SK-N-SH (cell line): ENCODE measurements at regions not wholly inside any gene's neighbourhood (a gene's known extent, or its start where the extent isn't known, plus 50 kb on each side); places are given as distances from the start of the nearest gene placed in this dataset.

Experiments
- CTCF ChIA-PET: fragments of 300-600, 350-600 bp; formaldehyde crosslinking; extraction: SDS; loops from one replicate; lab custom pipeline; 2021; lab: Yijun Ruan, JAX
- POLR2A ChIA-PET: fragments of 350-600 bp; sonication (Branson Sonifier 250); formaldehyde crosslinking; extraction: SDS; loops from one replicate; lab custom pipeline; 2020; ENCODE audit warnings: antibody characterized with exemption, inconsistent platforms; lab: Yijun Ruan, JAX
- DNase-seq: peaks from one replicate; pipeline ENCODE4 v3.0.0; 2012
- H2AFZ ChIP-seq: fragments of 200-600 bp; sonication (generic); 2 replicates; pipeline ENCODE4 v1.8.1; 2016; ENCODE audit warnings: antibody characterized with exemption, mild to moderate bottlenecking, low read depth
- H3F3A ChIP-seq: fragments of 200-600 bp; sonication (generic); replicated peaks from 2 replicates; pipeline ENCODE3; 2016; ENCODE audit warnings: antibody characterized with exemption, mild to moderate bottlenecking; ENCODE audit not compliant: insufficient read depth
- H3K27ac ChIP-seq, 2 experiments: fragments of 200-500 bp in 1 of 2; fragments of 200-600 bp in 1 of 2; sonication (Bioruptor generic) in 1 of 2; sonication (generic), shearing (Covaris generic) in 1 of 2; 2 replicates each; pipeline versions ENCODE4 v1.5.1 to v1.6.1; 2014 to 2016; ENCODE audit warnings: low read depth in 2 of 2, inconsistent platforms in 1 of 2, low read length in 1 of 2, mild to moderate bottlenecking in 1 of 2, mixed read lengths in 1 of 2
- H3K27me3 ChIP-seq: fragments of 200-600 bp; sonication (generic), shearing (Covaris generic); 2 replicates; pipeline ENCODE4 v1.6.1; 2016; ENCODE audit warnings: mixed run types; ENCODE audit not compliant: insufficient read depth
- H3K36me3 ChIP-seq, 2 experiments: fragments of 200-500 bp in 1 of 2; fragments of 200-600 bp in 1 of 2; sonication (Bioruptor generic) in 1 of 2; sonication (generic) in 1 of 2; replicated peaks in 1 of 2; 2 replicates each; pipeline versions ENCODE3 to v1.5.1; 2014 to 2016; ENCODE audit warnings: low read length in 1 of 2, mild to moderate bottlenecking in 1 of 2; ENCODE audit not compliant: insufficient read depth in 2 of 2, control insufficient read depth in 1 of 2
- H3K4me1 ChIP-seq, 2 experiments: fragments of 200-500 bp in 1 of 2; fragments of 200-600 bp in 1 of 2; sonication (Bioruptor generic) in 1 of 2; sonication (generic), shearing (Covaris generic) in 1 of 2; 2 replicates each; pipeline versions ENCODE4 v1.5.1 to v1.6.1; 2014 to 2016; ENCODE audit warnings: low read depth in 1 of 2, low read length in 1 of 2, mixed run types in 1 of 2; ENCODE audit not compliant: insufficient read depth in 2 of 2, control insufficient read depth in 1 of 2
- H3K4me2 ChIP-seq: fragments of 200-600 bp; sonication (generic), shearing (Covaris generic); 2 replicates; pipeline ENCODE4 v1.6.1; 2017; ENCODE audit warnings: mixed run types
- H3K4me3 ChIP-seq, 2 experiments: fragments of 200-500 bp in 1 of 2; fragments of 200-600 bp in 1 of 2; sonication (Bioruptor generic) in 1 of 2; sonication (generic), shearing (Covaris generic) in 1 of 2; 2 replicates each; pipeline versions ENCODE4 v1.5.1 to v1.8.1; 2014 to 2016; ENCODE audit warnings: low read depth in 2 of 2, inconsistent platforms in 1 of 2, low read length in 1 of 2, mild to moderate bottlenecking in 1 of 2, mixed read lengths in 1 of 2, moderate library complexity in 1 of 2
- H3K79me2 ChIP-seq: fragments of 200-600 bp; sonication (generic); 2 replicates; pipeline ENCODE4 v1.8.1; 2017; ENCODE audit warnings: mild to moderate bottlenecking; ENCODE audit not compliant: insufficient read depth
- H3K9ac ChIP-seq: fragments of 200-600 bp; sonication (generic); 2 replicates; pipeline ENCODE4 v1.6.1; 2017; ENCODE audit warnings: mixed run types
- H3K9me2 ChIP-seq: fragments of 200-600 bp; sonication (generic); 2 replicates; pipeline ENCODE4 v1.6.1; 2017; ENCODE audit warnings: mixed run types
- H3K9me3 ChIP-seq: fragments of 200-600 bp; sonication (generic); 2 replicates; pipeline ENCODE4 v1.6.1; 2017; ENCODE audit warnings: mixed run types, mild to moderate bottlenecking, moderate library complexity
- H4K20me1 ChIP-seq: fragments of 200-600 bp; sonication (generic); 2 replicates; pipeline ENCODE4 v1.6.1; 2017; ENCODE audit warnings: mild to moderate bottlenecking, mixed run types; ENCODE audit not compliant: insufficient read depth
- EP300 ChIP-seq, 2 experiments: IDR thresholded peaks; 2 replicates each; pipeline versions ENCODE4 v1.4.0 to v1.6.1; 2012; ENCODE audit warnings: borderline replicate concordance in 1 of 2, low read depth in 1 of 2, low read length in 1 of 2
- EZH2phosphoT487 ChIP-seq: fragments of 200-600 bp; sonication (generic); IDR thresholded peaks from 2 replicates; pipeline ENCODE4 v1.6.1; 2017; ENCODE audit warnings: low read depth, mixed run types, mild to moderate bottlenecking, antibody characterized with exemption, moderate library complexity, borderline replicate concordance
- GATA2 ChIP-seq: sonication (generic); formaldehyde crosslinking; IDR thresholded peaks from 2 replicates; pipeline ENCODE4 v1.5.0; 2020; ENCODE audit warnings: mild to moderate bottlenecking, missing genetic modification reagents
- JUND ChIP-seq: IDR thresholded peaks from 2 replicates; pipeline ENCODE4 v1.4.0; 2012
- MAX ChIP-seq: IDR thresholded peaks from 2 replicates; pipeline ENCODE4 v1.4.0; 2012; ENCODE audit warnings: low read depth
- PBX3 ChIP-seq: IDR thresholded peaks from 2 replicates; pipeline ENCODE4; 2012
- POLR2AphosphoS5 ChIP-seq: IDR thresholded peaks from 2 replicates; pipeline ENCODE4 v1.6.1; 2012; ENCODE audit warnings: low read depth, low read length
- RAD21 ChIP-seq: IDR thresholded peaks from 2 replicates; pipeline ENCODE4 v1.6.1; 2012; ENCODE audit warnings: mild to moderate bottlenecking, low read length
- REST ChIP-seq: IDR thresholded peaks from 2 replicates; pipeline ENCODE4 v1.6.1; 2012; ENCODE audit warnings: mild to moderate bottlenecking, low read depth, low read length, moderate library complexity
- RFX5 ChIP-seq: IDR thresholded peaks from 2 replicates; pipeline ENCODE4 v1.6.1; 2012; ENCODE audit warnings: mild to moderate bottlenecking, improper control_type of control experiment, low read length
- RXRA ChIP-seq: IDR thresholded peaks from 2 replicates; pipeline ENCODE4 v1.4.0; 2012; ENCODE audit warnings: low read depth, mild to moderate bottlenecking, borderline replicate concordance
- TEAD4 ChIP-seq: IDR thresholded peaks from 2 replicates; pipeline ENCODE4 v1.4.0; 2012; ENCODE audit warnings: mild to moderate bottlenecking, borderline replicate concordance; ENCODE audit not compliant: insufficient read depth
- WGBS: methylation state at CpG from one replicate; pipeline ENCODE4 v1.1.6; 2017; ENCODE audit warnings: low lambda C conversion rate; 5-methylcytosine and 5-hydroxymethylcytosine counted together
- TF ChIP-seq, protein P1 (sequence below): IDR thresholded peaks from 2 replicates; pipeline ENCODE4 v1.4.0; 2012; ENCODE audit warnings: low read depth, borderline replicate concordance

- Histone ChIP-seq H3K9me2 (no peaks in the 10 kb centered on the region), H3F3A (no peaks in the 10 kb centered on the region), H3K36me3 (no peaks in the 10 kb centered on the region), H2AFZ (no peak overlapping the region), H3K27ac (no peak overlapping the region), H4K20me1 (no peaks in the 10 kb centered on the region), H3K27me3 (peaks cover 14% of the 10 kb centered on the region; the same call in 1 of the 2 replicates), H3K4me2 (no peak overlapping the region), H3K9me3 (no peaks in the 10 kb centered on the region), H3K9ac (no peak overlapping the region), H3K79me2 (no peaks in the 10 kb centered on the region), H3K4me3 (no peak overlapping the region), H3K4me1 (no peaks in the 10 kb centered on the region)
- no peak for DNase-seq
- CTCF ChIA-PET: interaction anchor here (1.6 kb wide), 1 partner anchor 21 kb away, joined by 4 read pairs; no protein-coding TSS in a partner anchor
- POLR2A ChIA-PET: no interaction called here
- TF ChIP-seq PBX3: no peak
- TF ChIP-seq MAX: no peak
- no peak for TF ChIP-seq JUND
- no peak for TF ChIP-seq EZH2phosphoT487
- no peak for TF ChIP-seq GATA2
- TF ChIP-seq, protein P1, sequence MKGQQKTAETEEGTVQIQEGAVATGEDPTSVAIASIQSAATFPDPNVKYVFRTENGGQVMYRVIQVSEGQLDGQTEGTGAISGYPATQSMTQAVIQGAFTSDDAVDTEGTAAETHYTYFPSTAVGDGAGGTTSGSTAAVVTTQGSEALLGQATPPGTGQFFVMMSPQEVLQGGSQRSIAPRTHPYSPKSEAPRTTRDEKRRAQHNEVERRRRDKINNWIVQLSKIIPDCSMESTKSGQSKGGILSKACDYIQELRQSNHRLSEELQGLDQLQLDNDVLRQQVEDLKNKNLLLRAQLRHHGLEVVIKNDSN: no peak
- TF ChIP-seq REST: no peak
- TF ChIP-seq POLR2AphosphoS5: no peak
- no peak for TF ChIP-seq RAD21
- TF ChIP-seq TEAD4: no peak
- TF ChIP-seq EP300 (IDR thresholded peaks at IDR 0.05; ENCODE audit: borderline replicate concordance in 1 of 2, low read depth in 1 of 2, low read length in 1 of 2): no peak
- TF ChIP-seq RXRA: no peak
- TF ChIP-seq RFX5: no peak
- 0% methylated on average over 4 of the region's 4 CpGs for WGBS
Measured at GRCh38 chr6:10235344-10235743, 179.5 kb downstream of the TFAP2A start.

- no peak overlapping the region for H3K4me3 ChIP-seq
- H3K9me2 ChIP-seq: no peaks in the 10 kb centered on the region
- no peak overlapping the region for H3K4me2 ChIP-seq
- H2AFZ ChIP-seq: no peak overlapping the region
- H3K4me1 ChIP-seq: no peaks in the 10 kb centered on the region
- H3F3A ChIP-seq: no peaks in the 10 kb centered on the region
- ChIA-PET POLR2A (no interaction called here), CTCF (no interaction called here)
- no peak for TF ChIP-seq TEAD4
- no peak for DNase-seq
- no peak overlapping the region for H3K27ac ChIP-seq
- H4K20me1 ChIP-seq: no peaks in the 10 kb centered on the region
- H3K27me3 ChIP-seq: peaks cover 1% of the 10 kb centered on the region; the same call in 1 of the 2 replicates
- H3K36me3 ChIP-seq: no peaks in the 10 kb centered on the region
- no peak overlapping the region for H3K9ac ChIP-seq
- H3K79me2 ChIP-seq: no peaks in the 10 kb centered on the region
- H3K9me3 ChIP-seq: no peaks in the 10 kb centered on the region
Measured at GRCh38 chr6:10230531-10230930, 184.3 kb downstream of the TFAP2A start.
